Stimulated activated CD8-positive, alpha-beta memory T cell treated with anti-CD3 and anti-CD28 coated beads, Interleukin-15, amount 100 ng/mL, for 24 hours (primary cell): ENCODE measurements at regions not wholly inside any gene's neighbourhood (a gene's known extent, or its start where the extent isn't known, plus 50 kb on each side); places are given as distances from the start of the nearest gene placed in this dataset.

Source experiments
- DNase-seq: peaks from one replicate; pipeline ENCODE4 v3.0.0-alpha.2; 2020; ENCODE audit warnings: low read depth

DNA sequence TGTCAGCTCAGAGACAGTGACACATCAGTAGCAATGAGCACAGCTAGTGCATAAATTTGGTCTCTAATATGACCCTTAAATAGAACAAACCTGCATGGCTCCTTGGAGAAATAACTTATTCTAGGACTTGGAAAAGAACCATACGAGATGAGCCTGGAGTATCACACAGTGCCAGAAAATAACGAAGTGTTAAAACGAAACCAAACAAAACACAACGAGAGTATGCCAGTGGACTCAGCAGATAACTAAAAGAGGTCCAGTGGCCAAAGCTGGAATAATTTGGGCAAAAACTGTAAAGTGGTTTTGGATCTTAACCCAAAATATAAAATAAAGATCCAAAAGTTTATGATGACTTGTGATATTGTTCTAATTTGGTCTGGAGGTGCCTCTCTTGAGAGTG lies 1599.0 kb upstream of the LRRTM1 start:
- DNase-seq = no peak

DNA sequence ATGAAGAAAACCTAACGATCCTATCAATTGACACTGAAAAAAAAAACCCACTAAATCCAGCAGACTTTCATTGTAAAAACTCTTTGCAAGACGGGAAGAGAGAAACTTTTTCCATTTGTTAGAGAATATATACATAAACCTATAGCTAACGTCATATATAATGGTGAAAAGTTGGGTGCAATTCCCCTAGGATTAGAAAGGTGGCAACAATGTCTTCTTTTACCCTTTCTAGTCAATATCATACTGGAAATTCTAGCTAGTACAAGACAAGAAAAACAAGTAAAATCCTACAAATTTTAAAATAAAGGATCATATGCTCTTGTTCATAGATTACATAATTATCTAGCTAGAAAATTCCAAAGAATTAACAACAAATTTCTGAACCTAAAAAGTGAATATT lies 1596.5 kb upstream of the LRRTM1 start:
- no peak for DNase-seq

DNA sequence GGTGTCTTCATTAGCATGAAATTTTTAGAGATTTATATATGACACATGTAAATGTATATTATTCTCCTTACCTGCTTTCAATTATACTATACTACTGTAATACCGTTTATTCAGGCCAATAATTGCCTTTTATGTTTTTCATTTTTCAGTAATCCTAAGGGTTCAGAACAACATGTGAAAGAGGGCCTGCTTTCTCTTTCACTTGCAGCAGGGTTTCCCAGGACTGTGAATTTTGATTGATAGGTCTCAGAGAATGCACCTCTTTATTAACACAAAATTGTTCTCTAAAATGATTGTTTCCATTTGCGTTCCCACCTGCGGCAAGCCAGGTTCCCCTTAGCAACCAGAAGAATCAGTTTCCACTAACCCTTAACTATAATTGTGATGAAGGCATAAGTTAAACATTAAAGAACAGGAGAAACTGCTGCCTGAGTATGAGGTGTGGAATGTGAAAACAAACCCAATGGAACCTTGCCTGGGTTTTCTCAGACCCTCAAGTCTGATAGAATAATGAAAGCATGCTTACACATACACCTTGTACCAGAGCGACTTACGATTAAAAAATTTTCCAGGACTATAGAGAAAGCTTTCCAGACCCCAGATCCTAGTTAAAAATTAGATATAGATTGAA lies 1591.2 kb upstream of the LRRTM1 start:
- DNase-seq = no peak

DNA sequence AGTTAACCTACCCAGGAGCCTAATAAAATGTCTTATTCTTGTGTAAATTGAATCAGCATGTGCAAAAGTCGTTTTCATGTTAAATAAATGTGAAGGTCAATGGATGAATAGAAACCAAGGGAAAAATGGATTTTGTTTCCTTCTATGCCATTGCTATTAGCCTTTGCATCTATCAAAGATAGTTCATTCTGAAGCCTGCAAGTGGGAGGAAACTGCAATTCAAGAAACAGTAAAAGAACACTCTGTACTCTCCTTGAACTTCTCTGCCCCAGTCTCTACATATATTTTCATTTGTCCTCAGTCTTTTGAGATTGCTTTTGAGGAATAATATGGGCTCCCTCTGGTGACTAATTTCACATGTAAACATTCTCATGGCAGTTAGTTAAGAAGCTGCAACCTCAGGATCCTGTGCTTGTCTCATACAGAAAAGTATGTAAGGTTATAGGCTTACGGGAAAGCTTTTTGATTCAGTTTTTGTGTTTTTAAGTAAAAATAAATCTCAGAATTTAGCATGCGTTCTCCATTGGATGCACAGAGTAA lies 1590.0 kb upstream of the LRRTM1 start:
- DNase-seq = no peak

DNA sequence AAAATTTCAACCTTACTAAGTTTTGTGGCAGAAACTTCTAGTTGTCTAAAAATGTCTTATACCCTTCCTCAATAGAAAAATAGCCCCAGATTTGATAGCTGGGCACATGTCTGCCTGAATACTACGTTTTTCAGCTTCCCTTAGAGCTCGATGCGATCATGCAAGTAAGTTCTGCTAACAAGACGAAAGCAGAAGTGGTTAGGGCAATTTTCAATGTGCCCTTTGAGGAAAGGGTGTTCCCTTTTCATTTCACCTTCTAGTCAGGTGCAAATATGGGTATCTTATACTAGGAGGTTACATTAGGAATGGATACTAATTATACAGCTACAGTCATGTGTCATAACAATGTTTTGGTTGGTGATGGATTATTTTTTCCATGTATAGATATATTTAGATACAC lies 1572.1 kb upstream of the LRRTM1 start:
- no peak for DNase-seq

DNA sequence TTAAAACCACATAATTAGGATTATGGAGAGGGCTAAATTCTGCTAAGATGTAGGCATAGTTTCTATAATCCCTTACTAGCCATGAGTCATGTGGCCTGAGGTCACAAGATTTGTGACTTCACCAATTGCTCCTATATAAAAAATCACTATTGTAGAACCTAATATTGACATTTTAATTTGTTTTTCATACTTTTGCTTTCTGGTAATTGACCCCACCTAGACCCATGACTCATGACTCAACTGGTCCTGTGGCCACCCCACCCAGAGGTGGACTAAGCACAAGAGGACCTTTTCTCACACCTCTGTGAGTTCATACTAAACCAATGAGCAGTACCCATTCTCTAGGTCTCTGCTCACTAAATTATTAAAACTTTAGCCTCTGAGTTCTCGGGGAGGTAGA lies 1567.5 kb upstream of the LRRTM1 start:
- no peak for DNase-seq

DNA sequence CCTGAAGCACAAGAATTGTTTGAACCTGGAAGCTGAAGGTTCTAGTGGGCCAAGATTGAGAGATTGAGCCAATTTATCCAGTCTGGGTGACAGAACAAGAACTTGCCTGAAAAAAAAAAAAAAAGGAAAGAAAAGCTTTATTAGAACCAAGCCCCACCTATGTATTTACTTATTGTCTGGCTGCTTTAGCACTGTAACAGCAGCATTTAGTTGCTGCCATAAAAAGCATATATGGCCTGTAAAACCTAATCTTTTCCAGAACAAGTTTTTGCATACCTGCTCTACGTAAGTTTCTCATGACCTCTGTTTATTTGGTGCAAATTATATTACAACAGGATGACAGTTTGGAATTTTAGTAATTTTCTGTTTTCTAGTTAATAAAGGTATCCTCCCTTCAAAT lies 1565.6 kb upstream of the LRRTM1 start:
- DNase-seq = no peak

DNA sequence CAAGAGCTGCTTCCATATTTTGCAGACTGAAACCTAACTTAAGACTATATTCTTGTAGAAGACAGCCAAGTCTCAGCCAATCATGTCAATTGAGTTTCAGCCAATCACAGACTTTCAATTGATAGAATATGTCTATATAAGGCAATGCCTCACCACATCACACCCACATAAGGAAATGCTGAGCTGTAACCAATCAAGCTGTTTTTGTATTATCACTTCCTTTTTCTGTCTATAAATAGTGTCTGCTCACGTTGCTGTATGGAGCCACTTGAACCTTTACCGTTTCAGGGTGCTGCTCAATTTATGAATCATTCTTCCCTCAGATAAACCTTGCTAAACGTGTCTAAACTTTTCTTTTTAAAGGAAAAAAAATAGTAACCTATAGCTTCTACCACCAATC lies 1554.4 kb upstream of the LRRTM1 start:
- DNase-seq = no peak

DNA sequence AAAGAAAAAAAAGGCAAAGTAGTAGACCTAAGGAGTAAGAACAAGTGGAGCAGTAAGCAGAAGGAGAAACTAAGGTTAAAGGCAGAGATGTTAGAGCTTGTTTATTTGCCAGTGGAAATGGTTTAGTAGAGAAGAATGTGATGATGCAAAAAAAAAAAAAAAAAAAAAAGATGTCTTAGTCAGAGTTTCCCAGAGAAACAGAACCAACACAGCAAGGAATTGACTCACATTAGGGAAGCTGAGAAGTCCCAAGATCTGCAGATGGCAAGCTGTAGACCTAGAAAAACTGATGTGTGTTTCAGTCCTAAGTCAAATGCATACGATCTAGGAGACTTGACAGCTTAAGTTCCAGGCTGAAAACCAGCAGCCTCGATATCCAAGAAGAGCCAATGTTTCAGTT lies 1548.8 kb upstream of the LRRTM1 start:
- no peak for DNase-seq

DNA sequence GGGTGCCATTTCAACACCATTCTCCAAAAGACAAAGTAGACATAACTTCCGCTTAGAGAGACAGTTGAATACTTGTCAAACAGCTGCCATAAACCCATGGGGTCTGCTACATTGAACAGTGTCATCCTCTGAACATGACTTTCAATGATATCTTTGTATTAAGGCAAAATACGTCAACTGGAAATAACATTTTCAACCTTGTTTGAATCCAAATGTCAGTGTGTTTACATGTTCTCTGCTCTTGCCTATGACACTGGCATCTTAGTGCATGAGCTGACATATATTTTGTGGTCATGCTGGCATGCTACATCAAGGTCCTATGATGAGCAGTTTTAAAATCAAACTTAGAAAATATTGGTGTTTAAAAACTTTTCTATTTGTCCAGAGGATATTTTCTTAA lies 1548.1 kb upstream of the LRRTM1 start:
- no peak for DNase-seq

DNA sequence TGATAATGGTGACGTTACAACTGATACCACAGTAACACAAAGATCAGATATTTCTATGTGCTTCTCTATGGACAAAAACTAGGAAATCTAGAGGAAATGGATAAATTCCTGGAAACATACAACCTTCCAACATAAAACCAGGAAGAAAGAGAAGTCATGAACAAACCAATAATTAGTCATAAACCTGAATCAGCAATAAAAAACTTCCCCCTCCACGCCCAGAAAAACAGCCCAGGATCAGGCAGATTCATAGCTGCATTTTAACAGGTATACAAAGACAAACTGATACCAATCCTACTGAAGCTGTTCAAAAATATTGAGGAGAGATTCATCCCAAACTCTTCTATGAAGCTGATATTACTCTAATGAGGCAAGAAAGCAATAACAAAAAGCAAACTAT lies 1535.2 kb upstream of the LRRTM1 start:
- no peak for DNase-seq

DNA sequence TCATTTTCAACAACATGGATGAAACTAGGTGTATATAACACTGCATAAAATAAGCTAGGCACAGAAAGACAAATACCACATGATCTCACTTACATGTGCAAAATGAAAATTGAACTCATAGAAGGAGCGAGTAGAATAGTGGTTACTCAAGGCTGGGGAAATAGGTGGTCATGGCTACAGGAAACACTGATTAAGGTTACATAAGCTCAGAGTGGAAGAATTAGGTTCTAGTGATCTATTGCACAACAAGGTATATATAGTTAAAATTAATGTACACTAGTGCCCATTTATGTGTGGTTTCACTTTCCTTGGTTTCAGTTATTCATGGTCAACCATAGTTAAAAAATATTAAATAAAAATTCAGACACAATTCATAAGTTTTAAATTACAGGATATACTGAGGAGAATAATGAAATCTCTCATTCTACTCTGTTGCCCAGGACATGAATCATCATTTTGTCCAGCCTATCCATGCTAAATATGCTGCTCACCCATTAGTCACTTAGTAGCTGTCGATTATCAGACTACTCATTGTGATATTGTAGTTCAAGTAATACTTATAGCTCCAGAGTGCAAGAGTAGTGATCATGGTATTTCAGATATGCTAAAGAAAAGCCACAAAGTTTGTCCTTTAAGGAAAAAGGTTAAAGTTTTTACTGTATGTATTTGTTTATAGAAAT lies 1530.9 kb upstream of the LRRTM1 start:
- DNase-seq = no peak

DNA sequence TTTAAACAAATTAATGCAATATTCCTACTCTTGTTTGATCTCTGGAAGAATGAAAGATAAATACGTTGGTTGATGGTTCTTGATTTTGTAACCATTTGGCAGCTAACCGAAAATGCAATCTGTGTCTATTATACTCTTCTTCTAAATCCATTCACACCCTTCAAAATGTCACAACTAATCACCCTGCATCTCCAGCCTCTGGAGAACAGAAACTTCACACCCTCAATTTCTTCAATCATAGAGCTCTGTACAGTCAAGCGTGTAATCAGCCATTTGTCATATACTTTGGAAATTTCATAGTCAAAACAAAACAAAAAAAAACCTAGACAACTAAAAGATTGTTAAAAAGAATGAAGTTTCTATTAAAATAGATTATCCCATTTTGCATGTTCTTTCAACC lies 1482.3 kb upstream of the LRRTM1 start:
- DNase-seq = no peak

DNA sequence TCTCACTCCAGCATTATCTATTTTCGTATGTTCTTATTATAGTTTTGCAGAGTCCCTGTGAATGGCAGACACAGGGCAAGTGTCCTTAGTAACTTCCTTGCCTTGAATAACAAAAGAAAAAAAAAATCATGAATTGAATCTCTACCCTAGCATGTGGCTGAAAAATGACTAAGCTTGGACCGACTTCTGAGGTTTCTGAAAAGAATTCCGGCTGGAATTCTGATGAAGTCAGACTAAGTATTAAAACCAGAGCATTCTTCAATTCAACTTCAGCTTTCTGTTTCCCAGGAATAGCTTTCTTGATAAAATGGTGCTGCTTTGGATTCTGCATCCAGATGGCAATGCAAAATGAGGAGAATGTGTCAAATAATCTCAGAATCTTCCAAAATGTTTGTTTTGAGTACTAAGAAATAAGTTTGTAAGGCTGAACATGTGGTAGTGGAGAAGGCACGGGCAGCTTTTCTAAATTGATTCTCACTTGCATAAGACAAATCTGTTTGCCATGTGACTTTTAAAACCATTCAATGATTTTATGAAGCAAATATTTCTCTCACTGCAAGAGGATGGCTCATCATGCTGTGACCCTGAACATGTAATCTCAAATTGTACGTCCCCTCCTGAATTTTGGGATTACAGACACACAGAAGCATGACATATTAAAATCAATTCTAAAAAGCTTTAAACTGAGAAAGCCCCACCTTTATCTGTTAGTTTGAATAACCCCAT lies 1462.8 kb upstream of the LRRTM1 start:
- DNase-seq = no peak

DNA sequence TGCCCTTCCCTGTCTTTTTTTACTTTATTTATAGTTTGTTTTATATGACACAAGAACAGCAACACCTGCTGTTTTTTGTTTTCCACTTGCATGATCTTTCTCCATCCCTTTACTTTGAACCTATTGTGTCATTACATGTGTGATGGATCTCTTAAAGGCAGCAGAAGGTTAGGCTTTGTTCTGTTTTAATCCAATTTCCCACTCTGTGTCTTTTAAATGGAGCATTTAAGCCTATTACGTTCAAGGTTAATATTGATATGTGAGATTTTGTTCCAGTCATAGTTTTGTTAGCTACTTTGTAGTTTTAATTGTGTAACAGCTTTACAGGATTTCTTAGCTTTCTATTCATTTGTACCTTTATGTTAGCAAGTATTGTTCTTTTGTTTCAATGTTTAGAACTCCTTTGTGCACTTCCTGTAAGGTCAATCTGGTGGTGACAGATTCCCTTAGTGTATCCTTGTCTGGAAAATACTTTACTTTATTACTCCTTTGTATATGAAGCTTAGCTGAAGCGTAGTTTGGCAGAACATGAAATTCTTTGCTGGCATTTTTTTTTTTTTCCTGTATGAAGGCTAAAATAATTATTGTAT lies 1443.0 kb upstream of the LRRTM1 start:
- no peak for DNase-seq

DNA sequence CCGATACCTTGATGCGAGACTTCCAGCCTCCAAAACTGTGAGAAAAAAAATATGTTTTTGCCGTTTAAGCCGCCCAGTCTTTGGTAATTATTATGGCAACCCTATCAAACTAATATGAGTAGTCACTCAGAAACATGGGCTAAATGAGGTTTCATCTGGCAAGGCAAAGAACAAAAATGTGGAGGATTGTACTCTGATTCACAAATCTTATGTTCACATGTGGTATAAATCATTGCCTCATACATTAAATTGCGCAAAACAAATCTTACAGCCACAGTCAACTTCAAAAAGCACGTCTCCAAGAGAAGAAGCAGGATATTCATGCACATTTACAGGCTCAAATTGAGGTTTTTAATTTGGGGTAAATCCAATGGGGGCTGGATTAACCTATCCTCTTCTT lies 1435.4 kb upstream of the LRRTM1 start:
- DNase-seq = no peak

DNA sequence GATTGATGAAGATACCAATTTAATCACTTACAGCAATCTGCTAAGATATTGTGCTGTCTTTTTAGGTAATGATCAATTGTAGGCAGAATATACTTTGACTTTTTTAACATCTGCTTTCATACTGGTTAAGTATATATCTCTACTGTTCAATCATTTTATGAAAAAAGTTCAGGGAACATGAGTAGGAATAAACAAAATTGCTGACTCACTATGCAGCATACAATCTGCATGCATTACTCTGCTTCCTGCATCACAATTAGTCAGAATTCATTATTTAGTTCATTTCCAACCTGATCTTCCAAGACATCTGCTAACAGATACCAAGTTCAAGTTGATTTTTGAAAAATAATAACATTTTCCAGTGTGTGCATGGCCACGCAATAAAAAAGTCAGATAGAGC lies 1430.4 kb upstream of the LRRTM1 start:
- no peak for DNase-seq

DNA sequence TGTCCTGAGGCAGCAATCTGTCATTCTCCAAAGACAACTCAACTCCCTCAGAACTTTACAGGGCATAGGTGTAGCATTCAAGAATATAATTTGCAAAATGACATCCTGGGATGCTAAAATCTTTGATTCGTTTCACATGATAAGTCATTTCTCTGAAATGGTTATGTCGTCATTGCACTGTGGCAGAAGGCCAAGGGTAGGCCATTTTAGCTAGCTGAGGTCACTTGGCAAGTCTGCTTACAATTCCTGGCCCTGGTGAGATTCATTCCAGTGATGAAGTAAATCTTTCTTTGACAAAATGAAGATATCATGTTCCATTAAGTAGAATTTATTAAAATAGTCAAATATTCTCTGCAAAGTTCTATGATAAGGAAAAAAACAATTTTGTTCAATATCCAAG lies 1410.3 kb upstream of the LRRTM1 start:
- no peak for DNase-seq

DNA sequence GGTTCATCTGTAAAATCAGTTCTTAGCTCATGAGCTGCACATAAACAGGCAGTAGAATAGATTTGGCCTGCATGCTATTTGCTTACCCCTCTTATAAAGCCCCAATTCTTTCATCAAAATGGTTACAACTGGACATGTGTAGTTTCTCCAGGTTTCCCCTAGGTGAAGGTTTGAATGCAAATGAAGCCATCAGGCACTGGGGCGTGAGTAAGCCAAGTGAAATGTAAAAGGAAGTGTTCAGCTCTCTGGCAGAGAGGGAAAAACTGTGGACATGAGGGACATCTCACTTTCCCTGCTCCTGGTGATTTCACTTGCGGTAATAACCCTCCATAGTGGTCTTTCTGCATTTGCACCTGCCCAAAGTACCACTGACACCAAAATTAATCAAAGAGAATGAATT lies 1402.3 kb upstream of the LRRTM1 start:
- no peak for DNase-seq

DNA sequence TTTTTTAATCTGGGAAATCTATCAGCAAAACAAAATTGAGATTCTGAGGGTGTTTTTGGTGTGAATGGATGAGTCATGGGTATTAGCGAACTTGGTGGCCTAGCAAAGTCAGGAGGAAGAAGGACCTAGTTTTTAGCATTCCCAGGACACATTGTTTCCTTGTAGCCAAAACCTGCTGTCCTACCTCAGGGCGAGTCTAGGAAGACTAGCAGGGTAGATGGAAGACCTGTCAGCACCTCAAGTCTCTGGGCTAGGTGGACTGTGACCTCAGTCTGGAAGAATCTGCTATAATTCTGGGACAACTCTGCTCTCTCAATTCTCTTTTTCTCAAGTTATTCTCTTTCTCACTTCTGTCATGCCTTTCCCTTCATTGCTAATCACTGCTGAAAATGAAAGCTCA lies 1399.3 kb upstream of the LRRTM1 start:
- DNase-seq = no peak

DNA sequence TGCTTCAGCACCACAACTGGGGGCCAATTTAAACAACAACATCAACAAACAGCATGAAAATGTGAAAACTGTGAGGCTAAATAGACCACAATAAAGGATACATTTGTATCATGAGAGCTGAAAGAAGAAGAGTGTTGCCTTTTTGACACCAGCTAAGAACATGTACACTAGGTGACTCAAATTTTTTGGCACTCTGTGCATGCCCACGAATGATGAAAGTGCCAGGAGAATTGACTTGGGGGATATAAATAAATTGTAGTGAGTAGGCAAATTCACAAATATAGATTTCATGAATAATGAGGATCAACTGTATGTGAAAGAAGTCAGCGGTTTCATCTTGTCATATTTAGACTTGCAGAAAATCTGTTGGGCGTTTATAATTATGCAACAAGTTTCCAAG lies 1388.0 kb upstream of the LRRTM1 start:
- DNase-seq = no peak

DNA sequence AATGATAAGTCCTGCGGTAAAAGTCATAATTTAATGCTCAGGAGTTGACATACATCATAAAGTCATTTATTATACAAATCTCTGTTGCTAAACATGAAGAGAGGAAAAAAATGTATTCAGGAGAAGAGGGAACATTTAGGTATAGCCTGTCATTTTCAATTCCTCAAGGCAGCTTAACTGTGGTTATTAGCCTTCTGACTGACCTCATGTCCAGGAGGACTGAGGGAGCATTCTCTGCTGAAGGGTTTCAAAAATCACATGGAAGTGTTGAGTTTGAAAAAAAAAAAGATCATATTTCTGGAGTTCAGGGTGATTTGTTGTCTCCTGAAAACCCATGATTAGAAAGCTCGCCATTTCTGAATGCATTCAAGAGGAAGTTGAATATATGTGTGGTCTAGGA lies 1371.1 kb upstream of the LRRTM1 start:
- DNase-seq = no peak

DNA sequence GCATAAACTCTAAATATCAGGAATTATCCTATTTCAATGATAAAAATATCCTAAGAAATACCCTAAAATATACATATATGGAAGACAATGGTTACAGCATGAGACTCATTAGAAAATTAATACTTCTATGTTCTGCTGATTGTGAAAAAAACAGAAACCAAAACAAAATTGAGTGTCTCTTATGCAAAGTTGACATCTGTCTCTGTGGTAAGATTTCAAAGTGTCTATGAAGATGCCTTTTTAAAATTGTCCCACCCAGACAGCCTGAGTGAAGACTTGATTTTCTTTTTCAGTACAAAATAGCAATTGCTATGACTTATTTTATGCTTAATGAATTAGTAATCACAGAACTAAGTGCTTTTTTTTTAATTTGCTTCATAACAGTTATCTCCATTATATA lies 1368.4 kb upstream of the LRRTM1 start:
- DNase-seq = no peak
